ENCODE measurements at regions not wholly inside any gene's neighbourhood (a gene's known extent, or its start where the extent isn't known, plus 50 kb on each side); places are given as distances from the start of the nearest gene placed in this dataset.

DNA sequence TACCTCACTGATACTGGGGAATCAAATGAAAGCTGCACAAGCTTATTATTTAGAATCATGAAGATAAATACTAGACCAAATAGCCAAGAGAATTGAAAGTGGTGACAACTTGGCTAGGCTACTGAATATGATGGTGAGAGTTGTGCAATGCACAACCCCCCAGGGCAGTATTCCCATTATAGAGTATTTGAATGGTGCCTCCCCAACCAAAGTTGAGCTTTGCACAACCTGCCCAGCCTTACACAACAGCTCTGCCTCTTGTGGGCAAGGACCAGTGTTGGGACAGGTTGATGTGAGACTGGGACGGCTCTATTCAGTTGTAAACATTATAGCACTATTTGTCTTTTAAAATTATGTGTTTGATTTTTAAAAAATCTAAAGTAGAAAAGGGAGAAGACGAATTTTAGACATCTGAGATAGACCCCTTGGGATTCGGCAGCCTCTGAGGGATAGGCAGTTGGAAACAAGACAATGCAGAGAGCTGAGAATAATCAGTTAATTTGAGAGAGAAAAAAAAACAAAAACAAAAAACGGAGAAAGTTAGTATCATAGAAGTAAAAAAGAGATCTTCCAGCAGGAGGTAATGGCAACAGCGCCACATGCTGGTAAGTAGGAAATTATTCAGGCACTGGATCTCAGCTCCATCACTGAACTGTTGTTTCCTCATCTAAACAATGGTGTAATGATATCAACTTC is 91.0 kb upstream of the KCNA3 start:
- intact Hi-C loops (cut with DNase I) = loop anchor here (2.0 to 5.0 kb wide), 4 partner anchors 133 to 233 kb away; no protein-coding TSS in a partner anchor
- WGBS, 3 donors = 3 to 5% (median 3%) methylated on average over 5 of the region's 5 CpGs
- no peaks in the 10 kb centered on the region for H3K36me3 ChIP-seq
- H3K4me3 ChIP-seq = no peak overlapping the region
- TF ChIP-seq EP300 (IDR thresholded peaks at IDR 0.05) (no peak), CTCF (IDR thresholded peaks at IDR 0.05) (peak in 2 of 3 donors; percentile 61 to 76), POLR2A (IDR thresholded peaks at IDR 0.05) (no peak)
- no peaks in the 10 kb centered on the region for H3K4me1 ChIP-seq (ENCODE audit: insufficient read depth)
- H3K9me3 ChIP-seq = no peaks in the 10 kb centered on the region
- no peaks in the 10 kb centered on the region for H3K27me3 ChIP-seq
- DNase-seq = peak in 1 of 5 donors; percentile 37
- no peak overlapping the region for H3K27ac ChIP-seq

- 74 to 80% (median 76%) methylated on average over 4 of the region's 4 CpGs for WGBS, 3 donors
- H3K27me3 ChIP-seq = no peaks in the 10 kb centered on the region
- intact Hi-C loops (cut with DNase I) = no loop called here
- no peaks in the 10 kb centered on the region for H3K36me3 ChIP-seq
- H3K9me3 ChIP-seq = no peaks in the 10 kb centered on the region
- no peak overlapping the region for H3K27ac ChIP-seq
- no peak overlapping the region for H3K4me3 ChIP-seq
- H3K4me1 ChIP-seq (ENCODE audit: insufficient read depth) = no peaks in the 10 kb centered on the region
- DNase-seq = no peak
- TF ChIP-seq CTCF (IDR thresholded peaks at IDR 0.05) = no peak
- no peak for TF ChIP-seq POLR2A (IDR thresholded peaks at IDR 0.05)
Measured at GRCh38 chr1:110763149-110763548, 88.4 kb upstream of the KCNA3 start.

- no peaks in the 10 kb centered on the region for H3K27me3 ChIP-seq
- TF ChIP-seq CTCF (IDR thresholded peaks at IDR 0.05) (no peak), EP300 (IDR thresholded peaks at IDR 0.05) (no peak), POLR2A (IDR thresholded peaks at IDR 0.05) (no peak)
- intact Hi-C loops (cut with DNase I) = no loop called here
Measured at GRCh38 chr1:110760321-110760720, 85.6 kb upstream of the KCNA3 start.

GRCh38 chr1:110756506-110756905 is 81.8 kb upstream of the KCNA3 start:
- no peaks in the 10 kb centered on the region for H3K9me3 ChIP-seq
- no peaks in the 10 kb centered on the region for H3K4me1 ChIP-seq (ENCODE audit: insufficient read depth)
- H3K36me3 ChIP-seq = no peaks in the 10 kb centered on the region
- no peak for DNase-seq
- TF ChIP-seq POLR2A (IDR thresholded peaks at IDR 0.05) = no peak
- TF ChIP-seq EP300 (IDR thresholded peaks at IDR 0.05) = no peak
- TF ChIP-seq CTCF (IDR thresholded peaks at IDR 0.05) = no peak
- WGBS, 3 donors = 51 to 72% (median 67%) methylated on average over 1 of the region's 1 CpG
- no peak overlapping the region for H3K27ac ChIP-seq
- H3K4me3 ChIP-seq = no peak overlapping the region
- intact Hi-C loops (cut with DNase I) = no loop called here
- H3K27me3 ChIP-seq = no peaks in the 10 kb centered on the region

More at GRCh38 chr1:110760321-110760720, 85.6 kb upstream of the KCNA3 start:
- no peaks in the 10 kb centered on the region for H3K4me1 ChIP-seq (ENCODE audit: insufficient read depth)
- no peaks in the 10 kb centered on the region for H3K9me3 ChIP-seq
- H3K4me3 ChIP-seq = no peak overlapping the region
- no peak overlapping the region for H3K27ac ChIP-seq
- no peak for DNase-seq
- WGBS, 3 donors = 19 to 23% (median 21%) methylated on average over 2 of the region's 2 CpGs
- no peaks in the 10 kb centered on the region for H3K36me3 ChIP-seq
